OCI-LY1 (cell line): ENCODE measurements at regions not wholly inside any gene's neighbourhood (a gene's known extent, or its start where the extent isn't known, plus 50 kb on each side); places are given as distances from the start of the nearest gene placed in this dataset.

Experiments
- H2AFZ ChIP-seq: fragments of 200-600 bp; sonication (generic), shearing (Covaris generic); 2 replicates; pipeline ENCODE4 v1.6.0; 2014; ENCODE audit warnings: antibody characterized with exemption, mild to moderate bottlenecking, low read length
- H3F3A ChIP-seq: fragments of 200-600 bp; sonication (generic), shearing (Covaris generic); 2 replicates; pipeline ENCODE4 v1.6.0; 2014; ENCODE audit warnings: mild to moderate bottlenecking, antibody characterized with exemption, low read length, moderate library complexity; ENCODE audit not compliant: insufficient read depth
- H3K27ac ChIP-seq: fragments of 200-600 bp; sonication (generic); 2 replicates; pipeline ENCODE4 v1.5.1; 2014; ENCODE audit warnings: low read length, mixed run types, mild to moderate bottlenecking, low read depth; ENCODE audit not compliant: poor library complexity, severe bottlenecking
- H3K27me3 ChIP-seq: fragments of 200-600 bp; sonication (generic); 2 replicates; pipeline ENCODE4 v1.6.0; 2014; ENCODE audit warnings: antibody characterized with exemption, mild to moderate bottlenecking, low read length, moderate library complexity; ENCODE audit not compliant: insufficient read depth
- H3K36me3 ChIP-seq: fragments of 200-600 bp; sonication (generic); 2 replicates; pipeline ENCODE4 v1.6.1; 2014; ENCODE audit warnings: mild to moderate bottlenecking, antibody characterized with exemption, low read length, moderate library complexity, mixed read lengths; ENCODE audit not compliant: insufficient read depth
- H3K4me1 ChIP-seq: fragments of 200-600 bp; sonication (generic); 2 replicates; pipeline ENCODE4 v1.5.1; 2014; ENCODE audit warnings: mild to moderate bottlenecking, low read length, moderate library complexity; ENCODE audit not compliant: insufficient read depth, severe bottlenecking
- H3K4me2 ChIP-seq: fragments of 200-600 bp; sonication (generic), shearing (Covaris generic); 2 replicates; pipeline ENCODE4 v1.6.1; 2014; ENCODE audit warnings: low read length
- H3K4me3 ChIP-seq: fragments of 200-600 bp; sonication (generic); 2 replicates; pipeline ENCODE4 v1.5.1; 2014; ENCODE audit warnings: low read length, low read depth, mild to moderate bottlenecking, mixed read lengths; ENCODE audit not compliant: poor library complexity, severe bottlenecking
- H3K79me2 ChIP-seq: fragments of 200-600 bp; shearing (Covaris generic); 2 replicates; pipeline ENCODE4 v1.6.1; 2016; ENCODE audit warnings: mixed run types, low read length, mixed read lengths; ENCODE audit not compliant: insufficient read depth
- H3K9ac ChIP-seq: fragments of 200-600 bp; sonication (generic), shearing (Covaris generic); 2 replicates; pipeline ENCODE4 v1.6.1; 2014; ENCODE audit warnings: mild to moderate bottlenecking, low read length, mixed read lengths
- H3K9me2 ChIP-seq: fragments of 200-600 bp; sonication (generic), shearing (Covaris generic); 2 replicates; pipeline ENCODE4 v1.6.1; 2014; ENCODE audit warnings: low read depth, mild to moderate bottlenecking, low read length, mixed read lengths
- H3K9me3 ChIP-seq: fragments of 200-600 bp; shearing (Covaris generic); 2 replicates; pipeline ENCODE4 v1.6.1; 2014; ENCODE audit warnings: low read length, mixed read lengths
- H4K20me1 ChIP-seq: fragments of 200-600 bp; sonication (generic), shearing (Covaris generic); 2 replicates; pipeline ENCODE4 v1.6.0; 2016; ENCODE audit warnings: mild to moderate bottlenecking, low read length; ENCODE audit not compliant: insufficient read depth
- EZH2 ChIP-seq: fragments of 200-600 bp; sonication (generic), shearing (Covaris generic); IDR thresholded peaks from 2 replicates; pipeline ENCODE4 v1.8.0; 2017; ENCODE audit warnings: borderline replicate concordance, mixed run types, mild to moderate bottlenecking, antibody characterized with exemption, low read length, moderate library complexity, mixed read lengths
- TF ChIP-seq, protein P1 (sequence below): fragments of 200-600 bp; sonication (generic), shearing (Covaris generic); IDR thresholded peaks from 2 replicates; pipeline ENCODE4 v1.5.1; 2017; ENCODE audit warnings: mild to moderate bottlenecking, antibody characterized with exemption, low read length, moderate library complexity, mixed read lengths

DNA sequence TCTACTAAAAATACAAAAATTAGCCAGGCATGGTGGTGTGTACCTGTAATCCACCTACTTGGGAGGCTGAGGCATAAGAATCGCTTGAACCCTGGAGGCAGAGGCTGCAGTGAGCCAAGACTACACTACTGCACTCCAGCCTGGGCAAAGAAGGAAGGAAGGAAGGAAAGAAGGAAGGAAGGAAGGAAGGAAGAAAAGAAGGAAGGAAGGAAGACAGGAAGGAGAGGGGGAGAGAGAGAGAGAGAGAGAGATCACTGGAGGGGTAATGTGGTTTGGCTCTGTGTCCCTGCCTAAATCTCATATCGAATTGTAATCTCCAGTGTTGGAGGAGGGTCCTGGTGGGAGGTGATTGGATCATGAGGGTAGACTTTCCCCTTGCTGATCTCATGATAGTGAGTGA lies 165.5 kb downstream of the KCTD15 start:
- H3K27me3 ChIP-seq = no peaks in the 10 kb centered on the region
- TF ChIP-seq, protein P1, sequence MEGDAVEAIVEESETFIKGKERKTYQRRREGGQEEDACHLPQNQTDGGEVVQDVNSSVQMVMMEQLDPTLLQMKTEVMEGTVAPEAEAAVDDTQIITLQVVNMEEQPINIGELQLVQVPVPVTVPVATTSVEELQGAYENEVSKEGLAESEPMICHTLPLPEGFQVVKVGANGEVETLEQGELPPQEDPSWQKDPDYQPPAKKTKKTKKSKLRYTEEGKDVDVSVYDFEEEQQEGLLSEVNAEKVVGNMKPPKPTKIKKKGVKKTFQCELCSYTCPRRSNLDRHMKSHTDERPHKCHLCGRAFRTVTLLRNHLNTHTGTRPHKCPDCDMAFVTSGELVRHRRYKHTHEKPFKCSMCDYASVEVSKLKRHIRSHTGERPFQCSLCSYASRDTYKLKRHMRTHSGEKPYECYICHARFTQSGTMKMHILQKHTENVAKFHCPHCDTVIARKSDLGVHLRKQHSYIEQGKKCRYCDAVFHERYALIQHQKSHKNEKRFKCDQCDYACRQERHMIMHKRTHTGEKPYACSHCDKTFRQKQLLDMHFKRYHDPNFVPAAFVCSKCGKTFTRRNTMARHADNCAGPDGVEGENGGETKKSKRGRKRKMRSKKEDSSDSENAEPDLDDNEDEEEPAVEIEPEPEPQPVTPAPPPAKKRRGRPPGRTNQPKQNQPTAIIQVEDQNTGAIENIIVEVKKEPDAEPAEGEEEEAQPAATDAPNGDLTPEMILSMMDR = no peak
- no peak for TF ChIP-seq EZH2
- no peak overlapping the region for H3K9ac ChIP-seq
- no peaks in the 10 kb centered on the region for H3K79me2 ChIP-seq
- no peak overlapping the region for H2AFZ ChIP-seq
- no peaks in the 10 kb centered on the region for H3K36me3 ChIP-seq
- H3K9me2 ChIP-seq = no peaks in the 10 kb centered on the region
- H3K4me1 ChIP-seq = no peaks in the 10 kb centered on the region
- 0 out of 2 replicates have a peak, but pooled peaks cover 2% of the 10 kb centered on the region for H3K9me3 ChIP-seq
- no peaks in the 10 kb centered on the region for H4K20me1 ChIP-seq
- no peak overlapping the region for H3K27ac ChIP-seq
- H3K4me3 ChIP-seq = no peak overlapping the region
- H3K4me2 ChIP-seq = no peak overlapping the region
- no peaks in the 10 kb centered on the region for H3F3A ChIP-seq

DNA sequence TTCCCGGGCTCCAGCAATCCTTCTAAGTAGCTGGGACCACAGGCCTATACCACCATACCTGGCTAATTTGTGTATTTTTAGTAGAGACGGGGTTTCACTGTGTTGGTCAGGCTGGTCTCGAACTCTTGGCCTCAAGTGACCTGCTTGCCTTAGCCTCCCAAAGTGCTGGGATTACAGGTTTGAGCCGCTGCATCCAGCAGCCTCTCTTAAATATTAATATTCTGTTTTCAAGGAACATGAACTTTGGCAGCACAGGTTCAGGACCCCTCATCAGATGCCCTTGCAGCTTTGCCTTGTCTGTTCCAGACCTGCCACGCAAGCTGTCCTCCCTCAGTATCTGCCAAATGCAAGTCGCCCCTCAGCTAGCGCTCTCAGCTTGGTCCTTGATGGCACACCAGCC lies 166.8 kb downstream of the KCTD15 start:
- Histone ChIP-seq H3K4me1 (no peaks in the 10 kb centered on the region), H3K36me3 (no peaks in the 10 kb centered on the region), H3K9ac (no peak overlapping the region), H3K4me2 (no peak overlapping the region), H3K79me2 (no peaks in the 10 kb centered on the region), H3K9me3 (0 out of 2 replicates have a peak, but pooled peaks cover 2% of the 10 kb centered on the region), H3K27ac (no peak overlapping the region), H3K9me2 (no peaks in the 10 kb centered on the region), H4K20me1 (no peaks in the 10 kb centered on the region), H3K4me3 (no peak overlapping the region), H2AFZ (no peak overlapping the region), H3K27me3 (no peaks in the 10 kb centered on the region), H3F3A (no peaks in the 10 kb centered on the region)
- no peak for TF ChIP-seq EZH2
- TF ChIP-seq, protein P1 = no peak

DNA sequence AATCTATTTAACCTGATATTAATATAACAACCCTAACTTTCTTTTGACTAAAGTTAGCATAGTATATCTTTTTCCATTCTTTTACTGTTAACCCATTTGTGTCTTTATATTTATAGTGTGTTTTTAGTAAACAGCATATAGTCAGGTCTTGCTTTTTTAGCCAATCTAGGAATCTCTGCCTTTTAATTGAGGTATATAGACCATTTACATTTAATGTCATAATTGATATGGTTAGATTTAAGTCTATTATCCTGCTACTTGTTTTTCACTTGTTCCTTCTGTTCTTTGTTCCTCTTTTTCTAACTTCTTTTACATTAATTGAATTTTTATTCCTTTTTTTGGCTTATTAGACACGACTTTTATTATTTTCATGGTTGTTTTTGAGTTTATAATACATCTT lies 174.4 kb downstream of the KCTD15 start:
- Histone ChIP-seq H3K9me3 (0 out of 2 replicates have a peak, but pooled peaks cover 2% of the 10 kb centered on the region), H3K4me2 (no peak overlapping the region), H2AFZ (no peak overlapping the region), H3K27ac (no peak overlapping the region), H3K4me1 (no peaks in the 10 kb centered on the region), H3F3A (no peaks in the 10 kb centered on the region; the same call in 1 of the 2 replicates), H3K36me3 (no peaks in the 10 kb centered on the region), H3K9me2 (no peaks in the 10 kb centered on the region), H4K20me1 (no peaks in the 10 kb centered on the region), H3K79me2 (no peaks in the 10 kb centered on the region), H3K27me3 (no peaks in the 10 kb centered on the region), H3K9ac (no peak overlapping the region), H3K4me3 (no peak overlapping the region)
- no peak for TF ChIP-seq EZH2
